ENCODE measurements at regions not wholly inside any gene's neighbourhood (a gene's known extent, or its start where the extent isn't known, plus 50 kb on each side); places are given as distances from the start of the nearest gene placed in this dataset.

- DNase-seq (ENCODE audit: low spot score in 2 of 2): no peak
- TF ChIP-seq POLR2A (IDR thresholded peaks at IDR 0.05) (no peak), CTCF (IDR thresholded peaks at IDR 0.05) (no peak)
- intact Hi-C loops (cut with DNase I; ENCODE audit: low total_unique reads): no loop called here
- WGBS, 2 donors: 80 to 82% methylated on average over 6 of the region's 6 CpGs
- H3K4me3 ChIP-seq (ENCODE audit: low read depth, poor library complexity, severe bottlenecking): no peak overlapping the region
Measured at GRCh38 chr3:6229778-6230410, 631.0 kb upstream of the GRM7 start.

GRCh38 chr3:6242104-6242503 lies 618.8 kb upstream of the GRM7 start:
- H3K4me3 ChIP-seq (ENCODE audit: low read depth, poor library complexity, severe bottlenecking): no peak overlapping the region
- no peak for DNase-seq (ENCODE audit: low spot score in 2 of 2)
- 78 to 93% methylated on average over 4 of the region's 4 CpGs for WGBS, 2 donors
- intact Hi-C loops (cut with DNase I; ENCODE audit: low total_unique reads): no loop called here
- TF ChIP-seq POLR2A (IDR thresholded peaks at IDR 0.05) (no peak), CTCF (IDR thresholded peaks at IDR 0.05) (no peak)

- H3K4me3 ChIP-seq (ENCODE audit: low read depth, poor library complexity, severe bottlenecking): no peak overlapping the region
- intact Hi-C loops (cut with DNase I; ENCODE audit: low total_unique reads): no loop called here
- TF ChIP-seq POLR2A (IDR thresholded peaks at IDR 0.05) (no peak), CTCF (IDR thresholded peaks at IDR 0.05) (no peak)
- 30 to 38% methylated on average over 2 of the region's 2 CpGs for WGBS, 2 donors
- no peak for DNase-seq (ENCODE audit: low spot score in 2 of 2)
Measured at GRCh38 chr3:6248528-6248927, 612.4 kb upstream of the GRM7 start.

GRCh38 chr3:6249679-6250078 lies 611.2 kb upstream of the GRM7 start:
- DNase-seq (ENCODE audit: low spot score in 2 of 2): no peak
- WGBS, 2 donors: 75 to 86% methylated on average over 3 of the region's 3 CpGs
- no peak overlapping the region for H3K4me3 ChIP-seq (ENCODE audit: low read depth, poor library complexity, severe bottlenecking)
- no peak for TF ChIP-seq POLR2A (IDR thresholded peaks at IDR 0.05)
- TF ChIP-seq CTCF (IDR thresholded peaks at IDR 0.05): no peak
- intact Hi-C loops (cut with DNase I; ENCODE audit: low total_unique reads): no loop called here

GRCh38 chr3:6250167-6250566 lies 610.7 kb upstream of the GRM7 start:
- TF ChIP-seq POLR2A (IDR thresholded peaks at IDR 0.05) (no peak), CTCF (IDR thresholded peaks at IDR 0.05) (no peak)
- no peak for DNase-seq (ENCODE audit: low spot score in 2 of 2)
- no peak overlapping the region for H3K4me3 ChIP-seq (ENCODE audit: low read depth, poor library complexity, severe bottlenecking)
- intact Hi-C loops (cut with DNase I; ENCODE audit: low total_unique reads): no loop called here
